RWPE1 (cell line): ENCODE measurements at regions not wholly inside any gene's neighbourhood (a gene's known extent, or its start where the extent isn't known, plus 50 kb on each side); places are given as distances from the start of the nearest gene placed in this dataset.

Source experiments
- CTCF ChIA-PET: fragments of 350-600 bp; sonication (Branson Sonifier 250); formaldehyde crosslinking; extraction: SDS; loops from one replicate; lab custom pipeline; 2021; lab: Yijun Ruan, JAX
- POLR2A ChIA-PET: fragments of 400-600 bp; formaldehyde crosslinking; extraction: SDS; loops from one replicate; lab custom pipeline; 2020; ENCODE audit warnings: antibody characterized with exemption; ENCODE audit not compliant: low non-redundant PET; lab: Yijun Ruan, JAX
- DNase-seq: peaks from one replicate; pipeline ENCODE4 v3.0.0; 2012; ENCODE audit warnings: low spot score
- H3K27ac ChIP-seq: fragments of 450-650 bp; 2 replicates; pipeline ENCODE4 v1.5.1; 2017
- TF ChIP-seq, protein P1 (sequence below): fragments of 450-650 bp; conservative IDR thresholded peaks from 2 replicates; pipeline ENCODE4 v1.5.1; 2017; ENCODE audit warnings: low read depth, mild to moderate bottlenecking

DNA sequence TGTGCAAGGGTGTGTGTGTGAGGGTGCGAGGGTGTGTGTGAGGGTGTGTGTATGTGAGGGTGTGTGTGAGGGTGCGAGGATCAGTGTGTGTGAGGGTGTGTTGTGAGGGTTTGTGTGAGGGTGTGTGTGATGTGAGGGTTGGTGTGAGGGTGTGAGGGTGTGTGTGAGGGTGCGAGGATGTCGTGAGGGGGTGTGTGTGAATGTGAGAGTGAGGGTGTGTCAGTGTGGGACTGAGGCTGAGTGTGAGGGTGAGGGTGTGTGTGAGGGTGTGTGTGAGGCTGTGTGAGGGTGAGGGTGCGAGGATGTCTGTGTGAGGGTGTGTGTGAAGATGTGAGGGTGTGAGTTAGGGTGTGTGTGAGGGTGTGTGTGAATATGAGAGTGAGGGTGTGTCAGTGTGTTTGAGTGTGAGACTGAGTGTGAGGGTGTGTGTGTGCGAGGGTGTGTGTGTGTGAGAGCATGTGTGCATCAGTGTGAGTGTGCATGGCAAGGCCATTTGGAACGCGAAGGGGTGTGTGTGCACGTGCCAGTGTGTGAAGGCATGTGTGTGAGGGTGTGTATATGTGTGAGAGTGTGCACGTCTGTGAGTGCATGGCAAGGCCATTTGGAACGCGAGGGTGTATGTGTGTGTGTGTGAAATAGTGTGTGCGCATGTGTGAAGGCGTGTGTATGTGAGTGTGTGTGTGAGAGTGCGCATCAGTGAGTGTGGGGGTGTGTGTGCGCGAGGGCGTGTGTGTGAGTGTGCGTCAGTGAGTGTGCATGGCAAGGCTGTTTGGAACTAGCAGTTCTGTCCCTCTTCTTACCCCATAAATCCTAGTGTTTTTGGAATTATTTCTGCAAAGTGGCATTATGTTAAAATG is 69.8 kb downstream of the RGS12 start:
- TF ChIP-seq, protein P1, sequence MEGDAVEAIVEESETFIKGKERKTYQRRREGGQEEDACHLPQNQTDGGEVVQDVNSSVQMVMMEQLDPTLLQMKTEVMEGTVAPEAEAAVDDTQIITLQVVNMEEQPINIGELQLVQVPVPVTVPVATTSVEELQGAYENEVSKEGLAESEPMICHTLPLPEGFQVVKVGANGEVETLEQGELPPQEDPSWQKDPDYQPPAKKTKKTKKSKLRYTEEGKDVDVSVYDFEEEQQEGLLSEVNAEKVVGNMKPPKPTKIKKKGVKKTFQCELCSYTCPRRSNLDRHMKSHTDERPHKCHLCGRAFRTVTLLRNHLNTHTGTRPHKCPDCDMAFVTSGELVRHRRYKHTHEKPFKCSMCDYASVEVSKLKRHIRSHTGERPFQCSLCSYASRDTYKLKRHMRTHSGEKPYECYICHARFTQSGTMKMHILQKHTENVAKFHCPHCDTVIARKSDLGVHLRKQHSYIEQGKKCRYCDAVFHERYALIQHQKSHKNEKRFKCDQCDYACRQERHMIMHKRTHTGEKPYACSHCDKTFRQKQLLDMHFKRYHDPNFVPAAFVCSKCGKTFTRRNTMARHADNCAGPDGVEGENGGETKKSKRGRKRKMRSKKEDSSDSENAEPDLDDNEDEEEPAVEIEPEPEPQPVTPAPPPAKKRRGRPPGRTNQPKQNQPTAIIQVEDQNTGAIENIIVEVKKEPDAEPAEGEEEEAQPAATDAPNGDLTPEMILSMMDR: no peak
- no peak overlapping the region for H3K27ac ChIP-seq
- ChIA-PET POLR2A (no interaction called here), CTCF (no interaction called here)
- DNase-seq: no peak

DNA sequence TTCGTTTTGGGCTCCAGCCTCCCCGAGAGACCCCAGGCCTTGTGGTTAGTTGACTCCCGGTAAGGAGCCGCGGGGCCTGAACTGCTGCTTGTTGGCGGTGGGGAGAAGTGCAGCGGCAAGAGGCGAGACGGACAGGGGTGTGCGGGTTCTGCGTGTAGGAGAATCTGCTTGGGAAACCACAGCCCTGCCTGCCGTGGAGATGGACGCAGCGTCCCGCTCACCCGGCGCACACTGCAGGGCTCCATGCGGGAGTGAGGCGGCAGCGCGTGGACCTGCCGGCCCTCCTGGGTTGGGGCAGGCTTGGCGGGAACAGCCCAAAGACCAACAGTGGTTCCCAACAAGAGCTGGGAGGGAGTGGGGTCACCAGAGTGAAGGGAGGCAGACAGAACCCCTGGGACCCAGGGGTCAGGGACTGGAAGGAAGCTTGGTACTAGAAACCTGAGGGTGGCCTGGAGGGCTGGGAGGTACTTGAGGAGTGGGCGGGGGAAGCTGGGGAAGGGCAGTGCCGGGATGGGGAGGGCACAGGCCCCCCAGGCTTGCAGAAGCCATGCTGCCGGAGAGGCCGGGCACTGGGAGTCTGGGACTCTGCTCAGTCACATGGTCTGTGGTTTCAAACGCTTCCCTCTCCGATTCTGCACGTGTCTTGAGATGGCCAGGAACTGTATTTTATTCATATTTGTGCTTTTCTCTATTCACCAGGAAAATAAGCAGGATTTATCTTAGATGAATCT is 70.8 kb downstream of the RGS12 start:
- ChIA-PET POLR2A (no interaction called here), CTCF (interaction anchor here (0.5 kb wide), 1 partner anchor 14 kb away, joined by 3 read pairs; no protein-coding TSS in a partner anchor)
- DNase-seq: no peak
- H3K27ac ChIP-seq: no peak overlapping the region
- TF ChIP-seq, protein P1: no peak

DNA sequence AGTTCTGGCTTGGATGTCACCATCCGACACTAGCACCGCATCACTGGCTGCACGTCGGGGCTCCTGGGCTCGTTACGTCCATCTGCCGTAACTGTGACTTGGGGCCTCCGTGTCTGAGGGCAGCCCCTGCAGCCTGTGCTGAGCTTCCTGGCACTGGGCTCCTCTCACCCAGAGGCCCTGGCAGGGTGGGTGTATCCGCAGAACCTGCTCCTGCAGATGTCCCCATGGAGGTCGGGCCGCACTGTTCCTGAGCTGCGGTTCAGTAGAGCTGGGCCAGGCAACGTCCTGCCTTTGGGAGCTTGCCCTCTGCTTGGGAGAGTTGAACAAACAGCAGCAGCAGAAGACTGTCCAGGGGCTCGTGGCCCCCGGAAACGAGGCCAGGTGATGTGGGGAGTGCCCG is 71.4 kb downstream of the RGS12 start:
- ChIA-PET CTCF (interaction anchor here (0.5 to 0.7 kb wide), 2 partner anchors 9 to 14 kb away, joined by 3 to 4 read pairs; no protein-coding TSS in a partner anchor), POLR2A (no interaction called here)

DNA sequence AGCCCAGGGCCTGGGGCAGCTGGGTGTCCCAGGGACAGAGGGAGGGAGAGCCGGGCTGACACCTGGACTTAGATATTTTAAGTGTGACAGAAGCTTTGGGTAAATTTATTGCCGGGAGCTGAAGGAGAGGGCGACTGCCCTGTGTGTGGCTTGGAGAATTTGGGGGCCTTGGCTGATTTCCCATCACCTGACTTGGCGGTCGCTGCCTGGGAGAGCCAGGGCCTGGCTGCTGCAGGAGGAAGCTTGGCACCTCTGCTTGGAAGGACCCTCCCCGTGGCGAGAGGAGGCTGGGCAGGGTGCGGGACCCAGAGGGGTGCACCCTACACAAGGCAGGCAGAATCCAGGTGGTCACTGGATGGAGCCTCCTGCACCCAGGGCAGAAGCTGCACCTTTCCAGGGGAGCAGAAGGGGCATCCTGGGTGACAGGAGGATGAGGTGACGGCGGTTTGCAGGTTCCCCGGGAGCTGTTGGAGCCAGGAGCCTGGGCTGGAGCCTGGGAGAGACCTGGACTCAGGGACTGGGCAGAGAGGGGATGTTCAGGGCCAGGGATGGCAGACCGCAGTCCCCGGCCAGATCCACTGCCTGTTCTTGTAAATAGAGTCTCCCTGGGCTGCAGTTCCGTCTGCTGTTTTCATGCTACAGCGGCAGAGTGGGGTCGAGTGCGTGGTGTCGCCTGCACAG is 72.0 kb downstream of the RGS12 start:
- TF ChIP-seq, protein P1: no peak
- H3K27ac ChIP-seq: no peak overlapping the region
- ChIA-PET POLR2A (no interaction called here), CTCF (interaction anchor here (0.7 kb wide), 2 partner anchors 8 to 347 kb away, joined by 3 to 4 read pairs; no protein-coding TSS in a partner anchor)
- no peak for DNase-seq

More for the DNA sequence above, 71.4 kb downstream of the RGS12 start:
- no peak overlapping the region for H3K27ac ChIP-seq
- TF ChIP-seq, protein P1: no peak
- DNase-seq: no peak

DNA sequence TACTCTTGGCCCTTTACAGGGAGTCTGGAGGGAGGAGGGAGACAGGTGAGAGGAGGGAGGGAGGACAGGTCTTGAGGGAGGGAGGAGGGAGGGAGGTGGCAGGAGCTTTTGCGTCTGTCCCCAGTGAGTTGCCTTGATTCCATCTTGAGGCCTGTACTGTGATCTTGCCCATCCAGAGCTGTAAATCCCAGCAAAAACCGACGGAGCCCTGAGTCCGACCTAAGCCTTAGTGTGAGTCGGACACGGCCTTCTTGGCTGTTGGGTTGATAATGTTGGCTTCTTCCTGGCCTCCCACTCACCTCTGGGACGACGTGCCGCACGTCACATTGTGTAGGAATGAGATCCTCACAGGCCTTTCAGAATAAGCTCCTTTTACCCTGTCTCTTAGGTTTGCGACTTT is 72.5 kb downstream of the RGS12 start:
- no peak overlapping the region for H3K27ac ChIP-seq
- CTCF ChIA-PET: interaction anchor here (0.7 kb wide), 1 partner anchor 346 kb away, joined by 3 read pairs; no protein-coding TSS in a partner anchor
- POLR2A ChIA-PET: no interaction called here

More for the DNA sequence above, 72.5 kb downstream of the RGS12 start:
- TF ChIP-seq, protein P1: no peak
- DNase-seq: no peak
